ENCODE measurements at regions not wholly inside any gene's neighbourhood (a gene's known extent, or its start where the extent isn't known, plus 50 kb on each side); places are given as distances from the start of the nearest gene placed in this dataset.

- TF ChIP-seq CTCF (IDR thresholded peaks at IDR 0.05) (no peak), POLR2A (IDR thresholded peaks at IDR 0.05) (no peak)
These were observed 584.8 kb downstream of the HDGFL1 start for GRCh38 chr6:23154159-23154558.

Measured in right lobe of liver (tissue), 4 donors.